GM12878 (cell line): ENCODE measurements at regions not wholly inside any gene's neighbourhood (a gene's known extent, or its start where the extent isn't known, plus 50 kb on each side); places are given as distances from the start of the nearest gene placed in this dataset.

Source experiments
- ASH2L ChIP-seq: fragments of 300-600, 200-600 bp; sonication (generic); IDR thresholded peaks from 2 replicates; pipeline ENCODE4 v1.6.1; 2017; ENCODE audit warnings: low read depth, mild to moderate bottlenecking, borderline replicate concordance
- ATF2 ChIP-seq: IDR thresholded peaks from 2 replicates; pipeline ENCODE4 v1.6.1; 2012; ENCODE audit warnings: low read length, inconsistent platforms
- ATF7 ChIP-seq: fragments of 450-650 bp; IDR thresholded peaks from 2 replicates; pipeline ENCODE4 v1.6.1; 2016; ENCODE audit warnings: low read depth, mild to moderate bottlenecking
- BMI1 ChIP-seq: fragments of 450-650 bp; IDR thresholded peaks from 2 replicates; pipeline ENCODE4 v1.6.1; 2016; ENCODE audit warnings: mild to moderate bottlenecking, moderate library complexity, borderline replicate concordance
- CBFB ChIP-seq: IDR thresholded peaks from 2 replicates; pipeline ENCODE4 v1.6.1; 2016; ENCODE audit warnings: antibody characterized with exemption, low read depth
- EP300 ChIP-seq, 2 experiments: fragments of 150-350 bp in 1 of 2; IDR thresholded peaks; 2 replicates each; pipeline ENCODE4 v1.6.1; 2011 to 2012; ENCODE audit warnings: low read depth in 2 of 2, low read length in 2 of 2, borderline replicate concordance in 1 of 2, improper control_type of control experiment in 1 of 2, inconsistent platforms in 1 of 2; ENCODE audit not compliant: control insufficient read depth in 1 of 2
- HDAC6 ChIP-seq: fragments of 200-600 bp; sonication (generic); IDR thresholded peaks from one replicate; pipeline ENCODE4 v1.8.0; 2017; ENCODE audit warnings: antibody characterized with exemption; ENCODE audit not compliant: unreplicated experiment
- JUNB ChIP-seq: IDR thresholded peaks from 2 replicates; pipeline ENCODE4 v1.6.1; 2016; ENCODE audit warnings: antibody characterized with exemption, mild to moderate bottlenecking
- MEF2A ChIP-seq: IDR thresholded peaks from 2 replicates; pipeline ENCODE4 v1.6.1; 2011; ENCODE audit warnings: low read depth, mild to moderate bottlenecking, low read length, moderate library complexity; ENCODE audit not compliant: insufficient read depth
- MEF2B ChIP-seq: fragments of 450-650 bp; IDR thresholded peaks from 2 replicates; pipeline ENCODE4 v1.6.1; 2018; ENCODE audit warnings: mild to moderate bottlenecking, moderate library complexity; ENCODE audit not compliant: partially characterized antibody, poor library complexity, severe bottlenecking
- NKRF ChIP-seq: fragments of 450-650 bp; conservative IDR thresholded peaks from 2 replicates; pipeline ENCODE4 v1.6.1; 2017; ENCODE audit warnings: mild to moderate bottlenecking, moderate library complexity
- NR2F1 ChIP-seq: fragments of 450-650 bp; conservative IDR thresholded peaks from 2 replicates; pipeline ENCODE4 v1.6.1; 2017; ENCODE audit warnings: mild to moderate bottlenecking
- POU2F2 ChIP-seq: IDR thresholded peaks from 3 replicates; pipeline ENCODE4 v1.6.1; 2011; ENCODE audit warnings: low read depth, mild to moderate bottlenecking, low read length, borderline replicate concordance
- RELB ChIP-seq: fragments of 450-650 bp; IDR thresholded peaks from 2 replicates; pipeline ENCODE4 v1.6.1; 2017; ENCODE audit warnings: low read depth, mild to moderate bottlenecking, moderate library complexity
- SKIL ChIP-seq: fragments of 450-650 bp; IDR thresholded peaks from 2 replicates; pipeline ENCODE4 v1.6.1; 2017; ENCODE audit warnings: mild to moderate bottlenecking, low read depth, inconsistent platforms; ENCODE audit not compliant: poor library complexity, severe bottlenecking
- SMARCA5 ChIP-seq: fragments of 450-650 bp; IDR thresholded peaks from 2 replicates; pipeline ENCODE4 v1.6.1; 2017; ENCODE audit warnings: mild to moderate bottlenecking
- SMC3 ChIP-seq: IDR thresholded peaks from 2 replicates; pipeline ENCODE4 v1.6.1; 2011; ENCODE audit warnings: low read length, improper control_type of control experiment, borderline replicate concordance
- ZBTB40 ChIP-seq: fragments of 450-650 bp; IDR thresholded peaks from 2 replicates; pipeline ENCODE4 v1.6.1; 2016; ENCODE audit warnings: mild to moderate bottlenecking, moderate library complexity, borderline replicate concordance

GRCh38 chr2:230636684-230637271 is 75.9 kb upstream of the CAB39 start (continued):
- TF ChIP-seq BMI1 (0 out of 2 replicates have a peak, but pooled peaks have one; percentile 34), ZBTB40 (peak; percentile 24; the same call in 1 of the 2 replicates), HDAC6 (no peak), SKIL (peak; percentile 40), ATF2 (peak; percentile 66), RELB (peak; percentile 96), MEF2A (peak; percentile 94), SMC3 (no peak), JUNB (0 out of 2 replicates have a peak, but pooled peaks have one; percentile 40), NR2F1 (peak; percentile 91), NKRF (no peak), POU2F2 (peak; percentile 94), MEF2B (peak; percentile 91), CBFB (peak; percentile 34; the same call in 1 of the 2 replicates), SMARCA5 (peak; percentile 21; the same call in 1 of the 2 replicates), ATF7 (peak; percentile 83), EP300 (IDR thresholded peaks at IDR 0.05; ENCODE audit: borderline replicate concordance in 1 of 2, control insufficient read depth in 1 of 2, low read depth in 2 of 2, low read length in 2 of 2) (peak in 1 of 2 experiments; percentile 73; a peak in 2 of 4 replicates), ASH2L (0 out of 2 replicates have a peak, but pooled peaks have one; percentile 58)
